ENCODE measurements at regions not wholly inside any gene's neighbourhood (a gene's known extent, or its start where the extent isn't known, plus 50 kb on each side); places are given as distances from the start of the nearest gene placed in this dataset.

DNA sequence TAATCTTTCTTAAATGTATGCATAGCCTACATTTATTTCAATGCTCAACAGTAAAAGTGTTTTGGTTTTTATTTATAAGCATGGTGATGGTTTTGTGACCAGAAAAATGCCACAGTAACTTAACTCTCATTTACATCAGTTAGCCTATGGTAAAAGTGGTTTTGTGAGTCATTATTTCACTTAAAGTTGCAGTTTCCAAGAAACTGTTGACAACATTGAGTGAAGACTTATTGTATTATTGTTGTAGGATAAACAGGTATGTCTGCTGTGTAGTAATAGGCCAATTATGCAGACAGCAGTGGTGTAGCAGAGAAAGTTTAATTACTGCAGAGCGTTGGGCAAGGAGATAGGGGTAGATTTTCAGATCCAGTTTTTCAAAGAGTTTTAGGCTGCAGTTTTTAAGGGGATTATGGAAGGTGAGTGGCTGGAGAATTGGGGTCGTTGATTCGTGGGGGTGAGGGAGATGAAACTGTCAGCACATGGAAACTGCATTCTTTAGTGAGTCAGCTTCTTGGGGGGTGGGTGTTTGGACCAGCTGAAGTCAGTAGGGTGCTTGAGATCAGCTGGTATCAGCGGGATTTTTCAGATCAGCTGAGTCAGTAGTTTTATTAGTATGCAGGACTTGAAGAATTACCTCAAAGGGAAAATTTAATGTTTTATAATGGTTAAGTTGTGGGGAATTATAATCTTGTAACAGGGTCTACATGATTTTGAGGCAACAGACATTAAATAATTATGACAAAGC, 168.7 kb upstream of the FMN2 start:
- TF ChIP-seq, protein P1, sequence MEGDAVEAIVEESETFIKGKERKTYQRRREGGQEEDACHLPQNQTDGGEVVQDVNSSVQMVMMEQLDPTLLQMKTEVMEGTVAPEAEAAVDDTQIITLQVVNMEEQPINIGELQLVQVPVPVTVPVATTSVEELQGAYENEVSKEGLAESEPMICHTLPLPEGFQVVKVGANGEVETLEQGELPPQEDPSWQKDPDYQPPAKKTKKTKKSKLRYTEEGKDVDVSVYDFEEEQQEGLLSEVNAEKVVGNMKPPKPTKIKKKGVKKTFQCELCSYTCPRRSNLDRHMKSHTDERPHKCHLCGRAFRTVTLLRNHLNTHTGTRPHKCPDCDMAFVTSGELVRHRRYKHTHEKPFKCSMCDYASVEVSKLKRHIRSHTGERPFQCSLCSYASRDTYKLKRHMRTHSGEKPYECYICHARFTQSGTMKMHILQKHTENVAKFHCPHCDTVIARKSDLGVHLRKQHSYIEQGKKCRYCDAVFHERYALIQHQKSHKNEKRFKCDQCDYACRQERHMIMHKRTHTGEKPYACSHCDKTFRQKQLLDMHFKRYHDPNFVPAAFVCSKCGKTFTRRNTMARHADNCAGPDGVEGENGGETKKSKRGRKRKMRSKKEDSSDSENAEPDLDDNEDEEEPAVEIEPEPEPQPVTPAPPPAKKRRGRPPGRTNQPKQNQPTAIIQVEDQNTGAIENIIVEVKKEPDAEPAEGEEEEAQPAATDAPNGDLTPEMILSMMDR (IDR thresholded peaks at IDR 0.05; ENCODE audit: partially characterized antibody, unreplicated experiment): no peak
- H3K4me3 Mint-ChIP-seq (ENCODE audit: unreplicated experiment): no peak overlapping the region
- no peaks in the 10 kb centered on the region for H3K36me3 Mint-ChIP-seq (ENCODE audit: unreplicated experiment)
- no peak overlapping the region for H3K27ac Mint-ChIP-seq (ENCODE audit: unreplicated experiment)
- DNase-seq: no peak
- peaks cover 3% of the 10 kb centered on the region for H3K9me3 Mint-ChIP-seq (ENCODE audit: unreplicated experiment)
- H3K27me3 Mint-ChIP-seq (ENCODE audit: unreplicated experiment): no peaks in the 10 kb centered on the region
- H3K4me1 Mint-ChIP-seq (ENCODE audit: low read depth, unreplicated experiment): no peaks in the 10 kb centered on the region

- no peak for DNase-seq
- H3K9me3 Mint-ChIP-seq (ENCODE audit: unreplicated experiment): peaks cover 3% of the 10 kb centered on the region
- no peaks in the 10 kb centered on the region for H3K4me1 Mint-ChIP-seq (ENCODE audit: low read depth, unreplicated experiment)
- no peak overlapping the region for H3K27ac Mint-ChIP-seq (ENCODE audit: unreplicated experiment)
- H3K36me3 Mint-ChIP-seq (ENCODE audit: unreplicated experiment): no peaks in the 10 kb centered on the region
- TF ChIP-seq, protein P1 (IDR thresholded peaks at IDR 0.05; ENCODE audit: partially characterized antibody, unreplicated experiment): no peak
- H3K27me3 Mint-ChIP-seq (ENCODE audit: unreplicated experiment): no peaks in the 10 kb centered on the region
- H3K4me3 Mint-ChIP-seq (ENCODE audit: unreplicated experiment): no peak overlapping the region
Observed at GRCh38 chr1:239924741-239925350, 166.8 kb upstream of the FMN2 start.

DNA sequence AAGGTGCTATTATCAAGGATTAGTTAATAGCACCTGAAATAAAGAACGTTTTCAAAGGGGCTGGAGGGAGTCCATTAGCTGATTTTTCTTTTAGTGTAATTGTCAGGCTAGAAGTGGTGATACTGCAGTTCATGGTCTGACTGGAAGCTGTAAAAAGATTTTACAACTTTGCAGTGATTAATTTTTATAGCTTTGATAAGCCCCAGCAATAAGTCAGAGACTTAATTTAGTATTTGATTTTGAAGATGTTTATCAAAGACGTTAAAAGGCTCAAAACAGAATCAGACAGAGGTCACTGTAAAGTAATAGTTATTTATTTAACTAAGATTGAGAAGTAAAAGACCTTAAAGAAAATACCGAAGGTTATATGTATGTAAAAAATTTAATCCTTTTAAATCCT, 165.5 kb upstream of the FMN2 start:
- Mint-ChIP-seq H3K4me3 (ENCODE audit: unreplicated experiment) (no peak overlapping the region), H3K4me1 (ENCODE audit: low read depth, unreplicated experiment) (peaks cover 1% of the 10 kb centered on the region), H3K27ac (ENCODE audit: unreplicated experiment) (no peak overlapping the region), H3K27me3 (ENCODE audit: unreplicated experiment) (no peaks in the 10 kb centered on the region), H3K9me3 (ENCODE audit: unreplicated experiment) (peaks cover 3% of the 10 kb centered on the region), H3K36me3 (ENCODE audit: unreplicated experiment) (no peaks in the 10 kb centered on the region)
- no peak for DNase-seq
- TF ChIP-seq, protein P1 (IDR thresholded peaks at IDR 0.05; ENCODE audit: partially characterized antibody, unreplicated experiment): no peak

- H3K27me3 Mint-ChIP-seq (ENCODE audit: unreplicated experiment): no peaks in the 10 kb centered on the region
- no peak overlapping the region for H3K4me3 Mint-ChIP-seq (ENCODE audit: unreplicated experiment)
- no peak overlapping the region for H3K27ac Mint-ChIP-seq (ENCODE audit: unreplicated experiment)
- TF ChIP-seq, protein P1 (IDR thresholded peaks at IDR 0.05; ENCODE audit: partially characterized antibody, unreplicated experiment): no peak
- no peaks in the 10 kb centered on the region for H3K36me3 Mint-ChIP-seq (ENCODE audit: unreplicated experiment)
- peaks cover 3% of the 10 kb centered on the region for H3K9me3 Mint-ChIP-seq (ENCODE audit: unreplicated experiment)
- no peak for DNase-seq
- peaks cover 6% of the 10 kb centered on the region for H3K4me1 Mint-ChIP-seq (ENCODE audit: low read depth, unreplicated experiment)
Observed at GRCh38 chr1:239929317-239929716, 162.4 kb upstream of the FMN2 start.

GRCh38 chr1:239930686-239931262, 160.9 kb upstream of the FMN2 start:
- TF ChIP-seq, protein P1 (IDR thresholded peaks at IDR 0.05; ENCODE audit: partially characterized antibody, unreplicated experiment): no peak
- peaks cover 2% of the 10 kb centered on the region for H3K9me3 Mint-ChIP-seq (ENCODE audit: unreplicated experiment)
- H3K27ac Mint-ChIP-seq (ENCODE audit: unreplicated experiment): no peak overlapping the region
- no peaks in the 10 kb centered on the region for H3K27me3 Mint-ChIP-seq (ENCODE audit: unreplicated experiment)
- H3K4me3 Mint-ChIP-seq (ENCODE audit: unreplicated experiment): no peak overlapping the region
- H3K36me3 Mint-ChIP-seq (ENCODE audit: unreplicated experiment): no peaks in the 10 kb centered on the region
- no peak for DNase-seq
- peaks cover 6% of the 10 kb centered on the region for H3K4me1 Mint-ChIP-seq (ENCODE audit: low read depth, unreplicated experiment)

Measured in glutamatergic neuron (in vitro differentiated cells).